DND-41 (cell line): ENCODE measurements at regions not wholly inside any gene's neighbourhood (a gene's known extent, or its start where the extent isn't known, plus 50 kb on each side); places are given as distances from the start of the nearest gene placed in this dataset.

Source experiments
- CTCF ChIP-seq: IDR thresholded peaks from 2 replicates; pipeline ENCODE4 v1.5.1; 2012; ENCODE audit warnings: borderline replicate concordance, low read length, moderate library complexity, mild to moderate bottlenecking; ENCODE audit not compliant: poor library complexity, severe bottlenecking; ENCODE audit errors: extremely low read depth
- EZH2 ChIP-seq: IDR thresholded peaks from 3 replicates; pipeline ENCODE4 v1.6.1; 2012; ENCODE audit warnings: borderline replicate concordance, low read depth, mild to moderate bottlenecking, moderate library complexity, low read length, inconsistent platforms; ENCODE audit not compliant: severe bottlenecking

- TF ChIP-seq CTCF = no peak
- TF ChIP-seq EZH2 = no peak
These were observed 343.3 kb downstream of the FBXO8 start for GRCh38 chr4:173940146-173940545.
